Uterus (tissue), 2 donors: ENCODE measurements at regions not wholly inside any gene's neighbourhood (a gene's known extent, or its start where the extent isn't known, plus 50 kb on each side); places are given as distances from the start of the nearest gene placed in this dataset.

Experiments
- POLR2A ChIP-seq, 2 donors: fragments of 450-650 bp; IDR thresholded peaks; one replicate each; pipeline ENCODE4 v1.6.1; 2016; ENCODE audit warnings: antibody characterized with exemption in 2 of 2, mild to moderate bottlenecking in 1 of 2, moderate library complexity in 1 of 2
- TF ChIP-seq, protein P1 (sequence below), 4 experiments: fragments of 200-600 bp in 2 of 4; fragments of 450-650 bp in 2 of 4; sonication (generic) in 2 of 4; IDR thresholded peaks; one replicate each; pipeline ENCODE4 v1.5.1; 2016 to 2019; ENCODE audit warnings: antibody characterized with exemption in 4 of 4, mild to moderate bottlenecking in 2 of 4, moderate library complexity in 1 of 4

DNA sequence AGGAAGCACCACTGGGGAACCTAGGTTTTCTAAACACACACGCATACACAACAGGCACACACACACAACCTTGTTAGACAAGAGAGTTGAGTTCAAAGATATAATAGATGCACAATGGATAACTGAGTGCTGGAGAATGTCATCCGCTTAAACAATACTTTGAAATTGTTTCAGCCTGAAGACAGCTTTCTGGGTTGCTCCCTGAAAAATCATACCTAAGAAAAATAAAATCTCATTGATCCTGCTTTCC is 126.1 kb downstream of the TMEM161B start:
- TF ChIP-seq, protein P1, sequence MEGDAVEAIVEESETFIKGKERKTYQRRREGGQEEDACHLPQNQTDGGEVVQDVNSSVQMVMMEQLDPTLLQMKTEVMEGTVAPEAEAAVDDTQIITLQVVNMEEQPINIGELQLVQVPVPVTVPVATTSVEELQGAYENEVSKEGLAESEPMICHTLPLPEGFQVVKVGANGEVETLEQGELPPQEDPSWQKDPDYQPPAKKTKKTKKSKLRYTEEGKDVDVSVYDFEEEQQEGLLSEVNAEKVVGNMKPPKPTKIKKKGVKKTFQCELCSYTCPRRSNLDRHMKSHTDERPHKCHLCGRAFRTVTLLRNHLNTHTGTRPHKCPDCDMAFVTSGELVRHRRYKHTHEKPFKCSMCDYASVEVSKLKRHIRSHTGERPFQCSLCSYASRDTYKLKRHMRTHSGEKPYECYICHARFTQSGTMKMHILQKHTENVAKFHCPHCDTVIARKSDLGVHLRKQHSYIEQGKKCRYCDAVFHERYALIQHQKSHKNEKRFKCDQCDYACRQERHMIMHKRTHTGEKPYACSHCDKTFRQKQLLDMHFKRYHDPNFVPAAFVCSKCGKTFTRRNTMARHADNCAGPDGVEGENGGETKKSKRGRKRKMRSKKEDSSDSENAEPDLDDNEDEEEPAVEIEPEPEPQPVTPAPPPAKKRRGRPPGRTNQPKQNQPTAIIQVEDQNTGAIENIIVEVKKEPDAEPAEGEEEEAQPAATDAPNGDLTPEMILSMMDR (IDR thresholded peaks at IDR 0.05) = no peak
- no peak for TF ChIP-seq POLR2A (IDR thresholded peaks at IDR 0.05)
